Endothelial cell of umbilical vein (primary cell): ENCODE measurements at regions not wholly inside any gene's neighbourhood (a gene's known extent, or its start where the extent isn't known, plus 50 kb on each side); places are given as distances from the start of the nearest gene placed in this dataset.

ENCODE experiments used
- BruUV-seq: library from RNA; stranded (reverse); fragments of 400-500 nt; replicated peaks from 2 replicates; lab custom pipeline; 2021; lab: Mats Ljungman, UMichigan
- CTCF ChIA-PET: fragments of 300-600, 350-600 bp; sonication (Branson Sonifier 250); formaldehyde crosslinking; loops from one replicate; lab custom pipeline; 2021; ENCODE audit warnings: antibody characterized with exemption, inconsistent platforms; lab: Charles Lee
- POLR2A ChIA-PET: fragments of 300-600, 350-600 bp; sonication (Branson Sonifier 250); formaldehyde crosslinking; loops from one replicate; lab custom pipeline; 2021; ENCODE audit warnings: antibody characterized with exemption, inconsistent platforms; lab: Charles Lee
- DNase-seq: peaks from one replicate; pipeline ENCODE4 v3.0.0-alpha.2; 2011; ENCODE audit warnings: low read depth, low spot score
- FAIRE-seq: peaks from 2 replicates; lab custom pipeline; 2011; peaks lifted over from hg19 to GRCh38; lab: Jason Lieb, UNC
- H2AFZ ChIP-seq: 2 replicates; pipeline ENCODE4 v1.6.0; 2012; ENCODE audit warnings: low read depth, low read length, control low read depth, inconsistent platforms
- H3K27ac ChIP-seq: 2 replicates; pipeline ENCODE4 v1.5.1; 2011; ENCODE audit warnings: low read depth, mild to moderate bottlenecking, control low read depth, low read length, moderate library complexity; ENCODE audit not compliant: insufficient read depth
- H3K27me3 ChIP-seq, 2 experiments: 2 replicates each; pipeline versions ENCODE4 v1.6.0 to v1.6.1; 2011; ENCODE audit warnings: low read length in 2 of 2, mixed read lengths in 1 of 2; ENCODE audit not compliant: control insufficient read depth in 2 of 2, insufficient read depth in 2 of 2
- H3K36me3 ChIP-seq, 2 experiments: 2 replicates in 1 of 2; 3 replicates in 1 of 2; pipeline ENCODE4 v1.5.1; 2011; ENCODE audit warnings: low read length in 2 of 2, mild to moderate bottlenecking in 1 of 2, moderate library complexity in 1 of 2; ENCODE audit not compliant: control insufficient read depth in 2 of 2, insufficient read depth in 2 of 2; ENCODE audit errors: extremely low read depth in 1 of 2
- H3K4me1 ChIP-seq: 3 replicates; pipeline ENCODE4 v1.5.1; 2011; ENCODE audit warnings: mild to moderate bottlenecking, low read length; ENCODE audit not compliant: control insufficient read depth, insufficient read depth; ENCODE audit errors: extremely low read depth
- H3K4me2 ChIP-seq: 2 replicates; pipeline ENCODE4 v1.6.1; 2011; ENCODE audit warnings: low read length, control low read depth, mixed read lengths; ENCODE audit not compliant: insufficient read depth
- H3K4me3 ChIP-seq, 3 experiments: fragments of 200-600 bp in 1 of 3; sonication (generic), shearing (Covaris generic) in 1 of 3; replicated peaks in 1 of 3; 2 replicates each; pipeline ENCODE4 v1.5.1; 2011 to 2016; ENCODE audit warnings: control low read depth in 3 of 3, low read length in 3 of 3, mild to moderate bottlenecking in 2 of 3, inconsistent platforms in 1 of 3, low read depth in 1 of 3, moderate library complexity in 1 of 3; ENCODE audit not compliant: insufficient read depth in 1 of 3
- H3K79me2 ChIP-seq: 2 replicates; pipeline ENCODE4 v1.6.0; 2012; ENCODE audit warnings: low read length, inconsistent platforms; ENCODE audit not compliant: control insufficient read depth, insufficient read depth
- H3K9ac ChIP-seq: replicated peaks from 2 replicates; pipeline ENCODE3; 2011; ENCODE audit warnings: low read length, control low read depth; ENCODE audit not compliant: insufficient read depth; ENCODE audit errors: extremely low read depth
- H3K9me1 ChIP-seq: replicated peaks from 3 replicates; pipeline ENCODE4 v1.6.0; 2011; ENCODE audit warnings: mild to moderate bottlenecking, low read length; ENCODE audit not compliant: control insufficient read depth, insufficient read depth; ENCODE audit errors: extremely low read depth
- H3K9me3 ChIP-seq: replicated peaks from 2 replicates; pipeline ENCODE4 v1.5.1; 2012; ENCODE audit warnings: low read length, inconsistent platforms; ENCODE audit not compliant: control insufficient read depth, insufficient read depth
- H4K20me1 ChIP-seq: replicated peaks from 2 replicates; pipeline ENCODE3; 2011; ENCODE audit warnings: mild to moderate bottlenecking, low read length; ENCODE audit not compliant: control insufficient read depth, insufficient read depth; ENCODE audit errors: extremely low read depth
- EZH2 ChIP-seq: IDR thresholded peaks from 2 replicates; pipeline ENCODE4 v1.6.1; 2012; ENCODE audit warnings: borderline replicate concordance, low read depth, mild to moderate bottlenecking, moderate library complexity, low read length, inconsistent platforms; ENCODE audit not compliant: severe bottlenecking
- FOS ChIP-seq: IDR thresholded peaks from 2 replicates; pipeline ENCODE4 v1.6.1; 2011; ENCODE audit warnings: mild to moderate bottlenecking, low read length, moderate library complexity, borderline replicate concordance; ENCODE audit not compliant: insufficient read depth
- GATA2 ChIP-seq: IDR thresholded peaks from 2 replicates; pipeline ENCODE4 v1.7.0; 2011; ENCODE audit warnings: low read depth, mild to moderate bottlenecking, moderate library complexity, mixed read lengths, low read length; ENCODE audit not compliant: insufficient read length, insufficient read depth
- JUN ChIP-seq: IDR thresholded peaks from 2 replicates; pipeline ENCODE4 v1.6.1; 2011; ENCODE audit warnings: borderline replicate concordance, low read depth; ENCODE audit not compliant: insufficient read length, insufficient read depth
- MAX ChIP-seq: IDR thresholded peaks from 2 replicates; pipeline ENCODE4 v1.6.1; 2011; ENCODE audit not compliant: insufficient read depth, insufficient read length
- MYC ChIP-seq: IDR thresholded peaks from one replicate; pipeline ENCODE4 v1.6.1; 2011; ENCODE audit warnings: mild to moderate bottlenecking, low read depth, low read length
- POLR2A ChIP-seq: IDR thresholded peaks from 2 replicates; pipeline ENCODE4 v1.6.1; 2012; ENCODE audit warnings: low read depth, mild to moderate bottlenecking, control low read depth, low read length
- POLR2AphosphoS5 ChIP-seq: IDR thresholded peaks from 2 replicates; pipeline ENCODE4 v1.6.1; 2012; ENCODE audit warnings: low read depth, mild to moderate bottlenecking, control low read depth, low read length, moderate library complexity; ENCODE audit not compliant: insufficient read depth
- dilution Hi-C: fragments of 300-500 bp; cut with MboI; formaldehyde crosslinking; loops from one replicate; pipeline ENCODE4 v1.15.0; 2019; ENCODE audit warnings: low sequenced_read_pairs; ENCODE audit not compliant: extremely low pct_ligation_motif_present
- intact Hi-C: fragments of 100-400 bp; cut with micrococcal nuclease; formaldehyde crosslinking; loops from one replicate; pipeline ENCODE4 v1.10.0; 2022
- TF ChIP-seq, protein P1 (sequence below), 2 donors: IDR thresholded peaks; 1 replicate in 1 of 2; 2 replicates in 1 of 2; pipeline ENCODE4 v1.5.1; 2011; ENCODE audit warnings: low read length in 2 of 2, mild to moderate bottlenecking in 2 of 2, moderate library complexity in 2 of 2, control low read depth in 1 of 2, inconsistent platforms in 1 of 2, low read depth in 1 of 2; ENCODE audit not compliant: insufficient read depth in 1 of 2; ENCODE audit errors: extremely low read depth in 1 of 2

DNA sequence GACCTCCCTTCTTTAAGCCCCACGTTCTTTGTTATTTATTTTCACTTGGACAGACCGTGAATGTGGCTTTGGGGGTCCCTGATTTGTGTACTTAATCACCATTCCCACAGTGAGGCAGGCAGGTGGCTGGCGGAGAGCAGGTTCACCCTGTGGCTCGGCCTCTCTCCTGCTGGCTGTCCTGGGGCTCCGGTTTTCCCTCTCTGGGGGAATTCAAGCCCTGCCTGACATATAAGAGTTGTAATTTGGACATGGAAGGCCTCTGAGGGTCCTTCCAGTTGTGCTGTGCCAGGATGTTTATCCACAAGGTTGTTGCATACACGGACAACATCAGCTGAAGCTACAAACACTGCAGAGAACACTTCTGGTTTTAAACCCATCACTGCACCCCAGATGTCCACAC lies 824.5 kb downstream of the TBC1D22A start:
- no peak for DNase-seq
- no peaks in the 10 kb centered on the region for H3K4me1 ChIP-seq
- H3K9me1 ChIP-seq = no peaks in the 10 kb centered on the region
- H2AFZ ChIP-seq = no peak overlapping the region
- ChIA-PET CTCF (no interaction called here), POLR2A (no interaction called here)
- no peak overlapping the region for H3K27ac ChIP-seq
- no peaks in the 10 kb centered on the region for H4K20me1 ChIP-seq
- H3K79me2 ChIP-seq = no peaks in the 10 kb centered on the region
- dilution Hi-C loops = no loop called here
- no peak overlapping the region for H3K4me3 ChIP-seq
- BruUV-seq = no TSS peak
- peaks cover 2% of the 10 kb centered on the region for H3K9me3 ChIP-seq
- H3K4me2 ChIP-seq = no peak overlapping the region
- TF ChIP-seq, protein P1, sequence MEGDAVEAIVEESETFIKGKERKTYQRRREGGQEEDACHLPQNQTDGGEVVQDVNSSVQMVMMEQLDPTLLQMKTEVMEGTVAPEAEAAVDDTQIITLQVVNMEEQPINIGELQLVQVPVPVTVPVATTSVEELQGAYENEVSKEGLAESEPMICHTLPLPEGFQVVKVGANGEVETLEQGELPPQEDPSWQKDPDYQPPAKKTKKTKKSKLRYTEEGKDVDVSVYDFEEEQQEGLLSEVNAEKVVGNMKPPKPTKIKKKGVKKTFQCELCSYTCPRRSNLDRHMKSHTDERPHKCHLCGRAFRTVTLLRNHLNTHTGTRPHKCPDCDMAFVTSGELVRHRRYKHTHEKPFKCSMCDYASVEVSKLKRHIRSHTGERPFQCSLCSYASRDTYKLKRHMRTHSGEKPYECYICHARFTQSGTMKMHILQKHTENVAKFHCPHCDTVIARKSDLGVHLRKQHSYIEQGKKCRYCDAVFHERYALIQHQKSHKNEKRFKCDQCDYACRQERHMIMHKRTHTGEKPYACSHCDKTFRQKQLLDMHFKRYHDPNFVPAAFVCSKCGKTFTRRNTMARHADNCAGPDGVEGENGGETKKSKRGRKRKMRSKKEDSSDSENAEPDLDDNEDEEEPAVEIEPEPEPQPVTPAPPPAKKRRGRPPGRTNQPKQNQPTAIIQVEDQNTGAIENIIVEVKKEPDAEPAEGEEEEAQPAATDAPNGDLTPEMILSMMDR (IDR thresholded peaks at IDR 0.05; ENCODE audit: extremely low read depth in 1 of 2, insufficient read depth in 1 of 2, low read depth in 1 of 2, low read length in 2 of 2) = no peak
- TF ChIP-seq MYC = no peak
- no peak for TF ChIP-seq FOS
- TF ChIP-seq MAX = no peak
- TF ChIP-seq GATA2 = no peak
- TF ChIP-seq JUN = no peak
- intact Hi-C loops = no loop called here
- FAIRE-seq = no peak
- no peaks in the 10 kb centered on the region for H3K36me3 ChIP-seq
- no peaks in the 10 kb centered on the region for H3K27me3 ChIP-seq
- H3K9ac ChIP-seq = no peak overlapping the region

- intact Hi-C loops = no loop called here
- no peaks in the 10 kb centered on the region for H3K4me1 ChIP-seq
- CTCF ChIA-PET = no interaction called here
Observed at GRCh38 chr22:47586038-47586437, 823.6 kb downstream of the TBC1D22A start.

More at GRCh38 chr22:47586038-47586437, 823.6 kb downstream of the TBC1D22A start:
- FAIRE-seq (no peak), DNase-seq (no peak)
- TF ChIP-seq MAX (no peak), GATA2 (no peak), EZH2 (no peak), FOS (no peak), POLR2AphosphoS5 (no peak), POLR2A (no peak), MYC (no peak), JUN (no peak)
- TF ChIP-seq, protein P1 (IDR thresholded peaks at IDR 0.05; ENCODE audit: extremely low read depth in 1 of 2, insufficient read depth in 1 of 2, low read depth in 1 of 2, low read length in 2 of 2) = no peak
- Histone ChIP-seq H3K79me2 (no peaks in the 10 kb centered on the region), H3K27me3 (no peaks in the 10 kb centered on the region), H2AFZ (no peak overlapping the region), H3K4me2 (no peak overlapping the region), H4K20me1 (no peaks in the 10 kb centered on the region), H3K9ac (no peak overlapping the region), H3K36me3 (no peaks in the 10 kb centered on the region), H3K9me3 (peaks cover 2% of the 10 kb centered on the region), H3K4me3 (no peak overlapping the region), H3K9me1 (no peaks in the 10 kb centered on the region), H3K27ac (no peak overlapping the region)
- no TSS peak for BruUV-seq
- dilution Hi-C loops = no loop called here
- POLR2A ChIA-PET = no interaction called here
